ENCODE measurements at regions not wholly inside any gene's neighbourhood (a gene's known extent, or its start where the extent isn't known, plus 50 kb on each side); places are given as distances from the start of the nearest gene placed in this dataset.

GRCh38 chr20:39792334-39792733 is 830.2 kb downstream of the DHX35 start:
- DNase-seq (no peak), ATAC-seq (replicated peaks) (no peak)
- Mint-ChIP-seq H3K27ac (no peak overlapping the region), H3K27me3 (no peaks in the 10 kb centered on the region), H3K4me1 (ENCODE audit: low read depth in 2 of 2) (no peaks in the 10 kb centered on the region), H3K4me3 (no peak overlapping the region), H3K36me3 (ENCODE audit: insufficient read depth) (no peaks in the 10 kb centered on the region), H3K9me3 (peaks cover 0 to 4% of the 10 kb centered on the region in 2 donors)

DNA sequence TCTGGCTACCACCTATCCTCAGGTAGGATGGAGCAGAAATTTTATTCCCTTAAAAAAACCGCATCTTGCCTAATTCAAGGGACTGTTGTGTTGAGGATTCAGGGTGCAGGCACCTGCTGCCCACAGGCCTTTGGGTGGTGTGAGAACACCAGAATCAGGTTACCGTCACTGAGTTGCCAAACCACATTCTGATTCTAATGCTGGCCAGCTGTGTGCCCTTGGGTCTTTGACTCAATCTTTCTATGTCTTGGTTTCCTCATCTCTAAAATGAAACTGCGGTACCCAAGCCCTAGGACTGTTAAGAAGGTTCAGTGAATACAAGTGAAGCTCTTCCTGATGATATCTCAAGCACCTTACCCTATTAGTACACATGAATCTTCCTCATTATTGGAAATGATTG is 827.3 kb downstream of the DHX35 start:
- H3K4me3 Mint-ChIP-seq = no peak overlapping the region
- H3K36me3 Mint-ChIP-seq (ENCODE audit: insufficient read depth) = no peaks in the 10 kb centered on the region
- peaks cover 0 to 4% of the 10 kb centered on the region in 2 donors for H3K9me3 Mint-ChIP-seq
- H3K27ac Mint-ChIP-seq = no peak overlapping the region
- H3K27me3 Mint-ChIP-seq = no peaks in the 10 kb centered on the region
- DNase-seq (no peak), ATAC-seq (replicated peaks) (no peak)
- no peaks in the 10 kb centered on the region for H3K4me1 Mint-ChIP-seq (ENCODE audit: low read depth in 2 of 2)

GRCh38 chr20:39785252-39785917 is 823.2 kb downstream of the DHX35 start:
- H3K36me3 Mint-ChIP-seq (ENCODE audit: insufficient read depth) = no peaks in the 10 kb centered on the region
- DNase-seq = no peak
- ATAC-seq (replicated peaks) = no peak
- no peak overlapping the region for H3K27ac Mint-ChIP-seq
- H3K9me3 Mint-ChIP-seq = peaks cover 0 to 3% of the 10 kb centered on the region in 2 donors
- no peak overlapping the region for H3K4me3 Mint-ChIP-seq
- no peaks in the 10 kb centered on the region for H3K27me3 Mint-ChIP-seq
- H3K4me1 Mint-ChIP-seq (ENCODE audit: low read depth in 2 of 2) = no peaks in the 10 kb centered on the region

DNA sequence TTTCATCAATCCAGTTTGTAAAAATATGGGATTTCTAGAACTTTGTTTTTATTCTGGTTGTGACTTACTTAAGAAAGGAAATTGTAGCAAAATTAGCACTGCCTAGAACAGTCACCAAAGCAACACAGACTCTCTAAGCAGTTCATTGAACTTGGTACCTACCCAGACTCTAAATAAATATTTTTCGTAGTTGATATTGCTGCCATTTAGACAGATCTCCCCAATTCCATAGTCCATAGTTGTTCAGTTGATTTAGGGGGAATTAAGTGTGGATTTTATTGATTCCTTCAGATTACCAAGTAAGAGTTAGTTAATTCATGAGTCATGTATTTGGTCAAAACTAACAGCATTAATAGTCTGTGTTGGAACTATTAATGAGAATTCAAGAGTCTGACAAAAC is 822.5 kb downstream of the DHX35 start:
- H3K4me1 Mint-ChIP-seq (ENCODE audit: low read depth in 2 of 2) = no peaks in the 10 kb centered on the region
- H3K36me3 Mint-ChIP-seq (ENCODE audit: insufficient read depth) = no peaks in the 10 kb centered on the region
- DNase-seq (no peak), ATAC-seq (replicated peaks) (no peak)
- peaks cover 0 to 3% of the 10 kb centered on the region in 2 donors for H3K9me3 Mint-ChIP-seq
- no peak overlapping the region for H3K4me3 Mint-ChIP-seq
- no peaks in the 10 kb centered on the region for H3K27me3 Mint-ChIP-seq
- no peak overlapping the region for H3K27ac Mint-ChIP-seq

GRCh38 chr20:39778847-39779604 is 816.9 kb downstream of the DHX35 start:
- ATAC-seq (replicated peaks) (no peak), DNase-seq (no peak)
- peaks cover 0 to under 1% of the 10 kb centered on the region in 2 donors for H3K9me3 Mint-ChIP-seq
- H3K4me1 Mint-ChIP-seq (ENCODE audit: low read depth in 2 of 2) = no peaks in the 10 kb centered on the region
- no peaks in the 10 kb centered on the region for H3K27me3 Mint-ChIP-seq
- H3K27ac Mint-ChIP-seq = no peak overlapping the region
- no peak overlapping the region for H3K4me3 Mint-ChIP-seq
- no peaks in the 10 kb centered on the region for H3K36me3 Mint-ChIP-seq (ENCODE audit: insufficient read depth)

DNA sequence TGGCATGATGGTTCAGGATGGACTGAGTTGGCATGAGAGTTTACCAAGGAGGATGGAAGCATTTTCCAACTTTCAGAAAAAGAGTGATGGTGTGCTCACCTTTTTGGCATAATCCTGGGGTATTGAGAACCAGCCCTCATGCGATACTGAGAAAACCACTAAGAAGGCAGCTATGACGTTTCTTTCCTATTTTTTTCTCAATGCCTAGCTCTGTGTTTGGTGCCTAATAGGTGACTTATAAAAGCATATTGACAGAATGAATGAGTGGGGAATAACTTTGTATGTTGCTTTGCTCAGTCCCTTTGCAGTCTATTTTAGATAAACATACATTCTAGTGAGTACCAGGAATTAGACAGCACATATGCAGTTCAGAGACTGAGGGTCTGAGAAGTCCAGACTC is 816.3 kb downstream of the DHX35 start:
- no peaks in the 10 kb centered on the region for H3K4me1 Mint-ChIP-seq (ENCODE audit: low read depth in 2 of 2)
- no peak overlapping the region for H3K4me3 Mint-ChIP-seq
- H3K27me3 Mint-ChIP-seq = no peaks in the 10 kb centered on the region
- ATAC-seq (replicated peaks) = no peak
- H3K36me3 Mint-ChIP-seq (ENCODE audit: insufficient read depth) = no peaks in the 10 kb centered on the region
- no peak overlapping the region for H3K27ac Mint-ChIP-seq
- H3K9me3 Mint-ChIP-seq = no peaks in the 10 kb centered on the region
- no peak for DNase-seq

DNA sequence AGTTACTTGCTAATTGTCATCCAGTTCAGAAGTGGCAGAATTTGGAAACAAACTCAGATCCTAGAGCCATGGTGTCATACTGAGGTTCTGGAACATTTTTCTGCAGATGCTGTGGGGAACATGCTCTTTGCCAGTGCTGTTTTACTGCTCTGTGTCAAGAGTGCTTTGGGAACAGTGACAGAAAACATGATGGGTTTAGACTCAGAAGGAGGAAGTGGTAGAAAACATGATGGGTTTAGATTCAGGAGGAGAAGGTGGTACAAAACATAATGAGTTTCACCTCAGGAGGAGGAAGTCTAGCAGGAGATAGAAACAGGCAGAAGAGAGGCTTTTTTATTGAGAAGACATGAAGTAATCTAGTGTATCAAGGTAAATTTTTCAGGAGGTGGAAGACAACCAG is 815.5 kb downstream of the DHX35 start:
- H3K4me1 Mint-ChIP-seq (ENCODE audit: low read depth in 2 of 2) = no peaks in the 10 kb centered on the region
- H3K36me3 Mint-ChIP-seq (ENCODE audit: insufficient read depth) = no peaks in the 10 kb centered on the region
- no peaks in the 10 kb centered on the region for H3K27me3 Mint-ChIP-seq
- no peaks in the 10 kb centered on the region for H3K9me3 Mint-ChIP-seq
- DNase-seq = no peak
- no peak overlapping the region for H3K4me3 Mint-ChIP-seq
- ATAC-seq (replicated peaks) = no peak
- H3K27ac Mint-ChIP-seq = no peak overlapping the region

DNA sequence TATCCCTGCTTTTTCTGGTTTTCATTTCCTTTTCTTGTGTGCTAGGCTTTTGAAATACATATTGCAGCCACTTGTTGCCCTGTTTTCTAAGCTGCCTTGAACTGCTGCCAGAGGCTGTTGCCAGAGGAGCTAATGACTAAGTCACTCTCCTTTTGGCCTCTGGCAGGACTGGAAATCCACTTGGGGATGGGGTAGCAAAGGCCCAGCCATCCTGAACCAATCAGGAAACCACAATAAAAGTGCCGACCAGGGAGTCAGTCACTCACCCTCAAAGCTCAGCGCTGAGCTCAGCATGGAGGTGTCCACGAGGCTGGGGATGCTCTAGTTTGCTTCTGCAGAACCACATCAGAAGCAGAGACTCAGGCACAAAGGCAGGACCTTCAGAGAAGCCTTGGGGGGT is 813.0 kb downstream of the DHX35 start:
- Mint-ChIP-seq H3K27me3 (no peaks in the 10 kb centered on the region), H3K9me3 (peaks cover 3 to 6% of the 10 kb centered on the region in 2 donors), H3K4me3 (no peak overlapping the region), H3K4me1 (ENCODE audit: low read depth in 2 of 2) (no peaks in the 10 kb centered on the region), H3K36me3 (ENCODE audit: insufficient read depth) (no peaks in the 10 kb centered on the region), H3K27ac (no peak overlapping the region)
- ATAC-seq (replicated peaks) (no peak), DNase-seq (no peak)

DNA sequence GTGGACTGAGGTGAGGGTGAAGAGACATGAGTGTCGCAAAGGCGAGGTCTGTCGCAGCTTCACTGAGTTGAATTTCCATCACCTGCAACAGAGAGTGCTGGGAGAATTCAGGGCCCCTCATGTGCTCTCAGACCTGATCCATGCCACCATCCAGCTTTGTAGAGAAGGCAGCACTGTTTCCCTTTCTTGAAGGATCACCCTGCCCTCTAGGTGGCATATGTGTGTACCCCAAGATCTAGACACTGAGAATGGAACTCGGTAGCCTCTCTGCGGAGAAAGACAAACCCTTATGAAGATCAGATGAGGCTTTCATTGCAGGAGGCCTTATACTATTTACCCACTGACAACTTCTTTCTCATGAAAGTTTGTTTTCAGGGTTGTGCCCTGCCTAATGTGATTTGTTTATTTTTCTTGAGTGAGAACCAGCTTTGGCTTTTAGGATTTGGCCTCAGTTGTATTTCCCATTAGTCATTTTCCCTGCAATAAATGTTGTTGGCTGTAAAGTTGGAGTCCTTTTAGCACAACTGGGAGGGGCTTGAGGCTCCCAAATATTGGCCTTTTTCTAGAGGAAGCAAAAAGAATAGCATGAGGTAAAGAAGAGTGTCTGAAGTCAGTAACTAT is 811.3 kb downstream of the DHX35 start:
- H3K4me1 Mint-ChIP-seq (ENCODE audit: low read depth in 2 of 2) = no peaks in the 10 kb centered on the region
- no peak overlapping the region for H3K4me3 Mint-ChIP-seq
- no peaks in the 10 kb centered on the region for H3K27me3 Mint-ChIP-seq
- no peaks in the 10 kb centered on the region for H3K36me3 Mint-ChIP-seq (ENCODE audit: insufficient read depth)
- ATAC-seq (replicated peaks) = no peak
- H3K9me3 Mint-ChIP-seq = peaks cover 3 to 6% of the 10 kb centered on the region in 2 donors
- H3K27ac Mint-ChIP-seq = no peak overlapping the region
- DNase-seq = no peak

DNA sequence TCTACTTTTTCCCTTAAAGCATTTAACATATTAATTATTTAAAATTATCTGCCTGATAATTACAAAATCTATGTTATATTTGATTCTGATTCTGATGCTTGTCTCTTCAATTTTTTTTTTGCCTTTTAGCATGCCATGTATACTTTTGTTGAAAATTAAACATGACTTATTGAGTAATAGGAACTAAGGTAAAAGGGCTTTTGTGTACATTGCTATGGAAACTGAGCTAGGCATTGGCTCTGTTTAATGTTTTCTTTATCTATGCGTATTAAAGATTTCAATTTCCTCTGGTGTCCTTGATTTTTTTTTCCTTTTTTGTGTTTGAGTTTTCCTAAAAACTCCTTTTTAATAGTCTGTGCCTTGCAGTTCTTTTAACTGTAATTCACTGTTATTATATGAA is 805.2 kb downstream of the DHX35 start:
- Mint-ChIP-seq H3K4me1 (ENCODE audit: low read depth in 2 of 2) (no peaks in the 10 kb centered on the region), H3K36me3 (ENCODE audit: insufficient read depth) (no peaks in the 10 kb centered on the region), H3K4me3 (no peak overlapping the region), H3K27me3 (no peaks in the 10 kb centered on the region), H3K9me3 (peaks cover 5 to 6% of the 10 kb centered on the region in 2 donors), H3K27ac (no peak overlapping the region)
- DNase-seq (no peak), ATAC-seq (replicated peaks) (no peak)

DNA sequence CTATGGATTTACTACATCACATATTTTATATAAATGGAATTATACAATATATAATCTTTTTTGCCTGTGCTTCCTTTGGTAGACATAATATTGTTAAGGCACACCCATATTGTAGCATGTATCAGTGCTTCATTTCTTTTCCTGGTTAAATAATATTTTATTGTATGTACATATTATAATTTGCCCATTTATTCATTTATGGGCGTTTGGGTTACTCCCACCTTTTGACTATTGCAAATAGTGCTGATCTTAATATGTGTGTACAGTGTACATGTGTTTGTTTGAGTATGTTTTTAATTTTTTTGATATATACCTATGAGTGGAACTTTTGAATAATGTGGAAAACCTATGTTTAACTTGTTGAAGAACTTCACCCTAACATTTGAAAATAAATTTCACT is 804.2 kb downstream of the DHX35 start:
- peaks cover 4 to 6% of the 10 kb centered on the region in 2 donors for H3K9me3 Mint-ChIP-seq
- no peaks in the 10 kb centered on the region for H3K4me1 Mint-ChIP-seq (ENCODE audit: low read depth in 2 of 2)
- H3K4me3 Mint-ChIP-seq = no peak overlapping the region
- no peak for DNase-seq
- no peak for ATAC-seq (replicated peaks)
- H3K36me3 Mint-ChIP-seq (ENCODE audit: insufficient read depth) = no peaks in the 10 kb centered on the region
- H3K27ac Mint-ChIP-seq = no peak overlapping the region
- no peaks in the 10 kb centered on the region for H3K27me3 Mint-ChIP-seq

GRCh38 chr20:39762716-39763115 is 800.6 kb downstream of the DHX35 start:
- no peaks in the 10 kb centered on the region for H3K36me3 Mint-ChIP-seq (ENCODE audit: insufficient read depth)
- H3K4me1 Mint-ChIP-seq (ENCODE audit: low read depth in 2 of 2) = no peaks in the 10 kb centered on the region
- DNase-seq = no peak
- H3K4me3 Mint-ChIP-seq = no peak overlapping the region
- no peak for ATAC-seq (replicated peaks)
- no peak overlapping the region for H3K27ac Mint-ChIP-seq
- H3K27me3 Mint-ChIP-seq = no peaks in the 10 kb centered on the region
- H3K9me3 Mint-ChIP-seq = peaks cover 0 to 5% of the 10 kb centered on the region in 2 donors

DNA sequence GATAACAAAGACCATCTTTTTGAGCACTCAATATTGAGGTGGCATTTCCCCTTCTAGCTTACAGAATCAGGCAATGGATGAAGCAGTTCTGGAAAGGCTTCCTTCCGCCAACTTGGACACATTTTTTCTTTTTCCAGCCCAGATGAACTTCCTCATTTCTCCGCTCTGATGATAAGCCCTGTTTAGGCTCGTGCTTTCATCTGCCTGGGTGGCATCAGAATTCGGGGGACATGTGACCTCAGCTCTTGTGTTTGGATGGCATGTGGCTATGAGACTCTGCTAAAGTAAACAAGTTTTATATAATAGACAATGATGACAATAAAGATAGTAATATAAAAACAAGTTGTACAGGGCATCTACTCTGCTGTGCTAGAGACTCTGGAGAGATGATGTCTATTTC is 796.7 kb downstream of the DHX35 start:
- no peak for DNase-seq
- no peak for ATAC-seq (replicated peaks)
- Mint-ChIP-seq H3K36me3 (ENCODE audit: insufficient read depth) (no peaks in the 10 kb centered on the region), H3K9me3 (peaks cover 0 to 5% of the 10 kb centered on the region in 2 donors), H3K27ac (no peak overlapping the region), H3K4me3 (no peak overlapping the region), H3K27me3 (no peaks in the 10 kb centered on the region), H3K4me1 (ENCODE audit: low read depth in 2 of 2) (no peaks in the 10 kb centered on the region)

- no peak for ATAC-seq (replicated peaks)
- Mint-ChIP-seq H3K4me3 (no peak overlapping the region), H3K27me3 (no peaks in the 10 kb centered on the region), H3K36me3 (ENCODE audit: insufficient read depth) (no peaks in the 10 kb centered on the region), H3K27ac (no peak overlapping the region), H3K9me3 (peaks cover 0 to 2% of the 10 kb centered on the region in 2 donors), H3K4me1 (ENCODE audit: low read depth in 2 of 2) (no peaks in the 10 kb centered on the region)
- no peak for DNase-seq
Measured at GRCh38 chr20:39756828-39757227, 794.7 kb downstream of the DHX35 start.
